ENCODE measurements at regions not wholly inside any gene's neighbourhood (a gene's known extent, or its start where the extent isn't known, plus 50 kb on each side); places are given as distances from the start of the nearest gene placed in this dataset.
"Not testable (repeated sequence)": the region's sequence is repeated elsewhere in the genome, so short reads cannot be mapped to it uniquely, and the experiment has no call there.

DNA sequence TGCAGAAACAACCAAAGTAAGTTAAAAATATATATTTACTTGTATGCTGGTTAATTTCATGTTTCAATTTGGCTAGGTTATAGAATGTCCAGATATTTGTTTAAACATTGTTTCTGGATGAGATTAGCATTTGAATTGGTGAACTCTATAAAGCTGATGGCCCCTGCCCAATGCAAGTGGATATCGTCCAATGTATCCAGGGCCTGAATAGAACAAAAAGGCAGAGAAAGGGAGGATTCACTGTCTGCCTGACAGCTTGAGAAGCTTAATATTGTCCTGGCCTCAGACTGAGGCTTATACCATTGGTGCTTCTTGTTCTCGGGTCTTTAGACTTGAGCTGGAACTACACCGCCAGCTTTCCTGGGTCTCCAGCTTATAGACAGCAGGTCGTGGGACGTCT, 446.7 kb upstream of the ACTBL2 start:
- Mint-ChIP-seq H3K4me1 (ENCODE audit: low read depth, unreplicated experiment) (no peaks in the 10 kb centered on the region), H3K27ac (ENCODE audit: unreplicated experiment) (no peak overlapping the region), H3K9me3 (ENCODE audit: unreplicated experiment) (peaks cover 4% of the 10 kb centered on the region), H3K27me3 (ENCODE audit: insufficient read depth, unreplicated experiment) (no peaks in the 10 kb centered on the region), H3K4me3 (ENCODE audit: unreplicated experiment) (no peak overlapping the region), H3K36me3 (ENCODE audit: insufficient read depth, unreplicated experiment) (no peaks in the 10 kb centered on the region)
- H3K9me3 ChIP-seq = no peaks in the 10 kb centered on the region
- no peak for DNase-seq
- TF ChIP-seq, protein P1, sequence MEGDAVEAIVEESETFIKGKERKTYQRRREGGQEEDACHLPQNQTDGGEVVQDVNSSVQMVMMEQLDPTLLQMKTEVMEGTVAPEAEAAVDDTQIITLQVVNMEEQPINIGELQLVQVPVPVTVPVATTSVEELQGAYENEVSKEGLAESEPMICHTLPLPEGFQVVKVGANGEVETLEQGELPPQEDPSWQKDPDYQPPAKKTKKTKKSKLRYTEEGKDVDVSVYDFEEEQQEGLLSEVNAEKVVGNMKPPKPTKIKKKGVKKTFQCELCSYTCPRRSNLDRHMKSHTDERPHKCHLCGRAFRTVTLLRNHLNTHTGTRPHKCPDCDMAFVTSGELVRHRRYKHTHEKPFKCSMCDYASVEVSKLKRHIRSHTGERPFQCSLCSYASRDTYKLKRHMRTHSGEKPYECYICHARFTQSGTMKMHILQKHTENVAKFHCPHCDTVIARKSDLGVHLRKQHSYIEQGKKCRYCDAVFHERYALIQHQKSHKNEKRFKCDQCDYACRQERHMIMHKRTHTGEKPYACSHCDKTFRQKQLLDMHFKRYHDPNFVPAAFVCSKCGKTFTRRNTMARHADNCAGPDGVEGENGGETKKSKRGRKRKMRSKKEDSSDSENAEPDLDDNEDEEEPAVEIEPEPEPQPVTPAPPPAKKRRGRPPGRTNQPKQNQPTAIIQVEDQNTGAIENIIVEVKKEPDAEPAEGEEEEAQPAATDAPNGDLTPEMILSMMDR (IDR thresholded peaks at IDR 0.05; ENCODE audit: insufficient read depth in 1 of 2, low read depth in 1 of 2, low read length in 1 of 2, severe bottlenecking in 1 of 2, unreplicated experiment in 1 of 2) = no peak
- intact Hi-C loops (cut with micrococcal nuclease; ENCODE audit: unreplicated experiment) = no loop called here
- ChIA-PET POLR2A (no interaction called here), CTCF (no interaction called here)
- no peak overlapping the region for H3K4me3 ChIP-seq (ENCODE audit: low read depth, low read length)
- H3K27me3 ChIP-seq (replicated peaks; ENCODE audit: control insufficient read depth, insufficient read depth, low read length) = no peaks in the 10 kb centered on the region
- BruUV-seq (replicated peaks) = no TSS peak
- no peaks in the 10 kb centered on the region for H3K4me1 ChIP-seq
- no peaks in the 10 kb centered on the region for H3K36me3 ChIP-seq (ENCODE audit: control insufficient read depth, insufficient read depth, low read length)

DNA sequence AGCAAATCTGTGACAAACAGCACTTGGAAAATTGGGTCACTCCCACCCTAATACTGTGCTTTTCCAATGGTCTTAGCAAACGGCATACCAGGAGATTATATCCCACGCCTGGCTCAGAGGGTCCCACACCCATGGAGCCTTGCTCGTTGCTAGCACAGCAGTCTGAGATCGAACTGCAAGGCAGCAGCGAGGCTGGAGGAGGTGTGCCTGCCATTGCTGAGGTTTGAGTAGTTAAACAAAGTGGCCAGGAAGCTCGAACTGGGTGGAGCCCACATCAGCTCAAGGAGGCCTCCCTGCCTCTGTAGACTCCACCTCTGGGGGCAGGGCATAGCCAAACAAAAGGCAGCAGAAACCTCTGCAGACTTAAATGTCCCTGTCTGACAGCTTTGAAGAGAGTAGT, 440.5 kb upstream of the ACTBL2 start:
- POLR2A ChIA-PET; CTCF ChIA-PET; H3K4me3 Mint-ChIP-seq (ENCODE audit: unreplicated experiment): not testable (repeated sequence)

DNA sequence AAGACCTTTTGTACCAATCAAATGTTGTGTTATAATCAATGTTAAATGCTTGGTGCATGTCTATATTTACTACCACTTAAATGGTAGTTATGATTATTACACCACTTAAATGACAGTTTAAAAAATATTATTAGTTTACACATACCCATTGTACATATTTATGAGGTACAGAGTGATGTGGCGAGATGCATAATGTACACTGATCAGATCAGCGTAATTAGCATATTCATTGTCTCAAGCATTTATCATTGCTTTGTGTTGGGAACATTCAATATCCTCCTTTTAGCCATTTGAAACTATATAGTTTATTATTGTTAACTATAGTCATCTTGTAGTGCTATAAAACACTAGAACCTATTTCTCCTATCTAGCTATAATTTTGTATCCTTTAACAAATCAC, 434.4 kb upstream of the ACTBL2 start:
- Histone ChIP-seq H3K9me3 (no peaks in the 10 kb centered on the region), H3K4me3 (ENCODE audit: low read depth, low read length) (no peak overlapping the region), H3K4me1 (no peaks in the 10 kb centered on the region), H3K27me3 (replicated peaks; ENCODE audit: control insufficient read depth, insufficient read depth, low read length) (no peaks in the 10 kb centered on the region), H3K36me3 (ENCODE audit: control insufficient read depth, insufficient read depth, low read length) (no peaks in the 10 kb centered on the region)
- no peak for DNase-seq
- intact Hi-C loops (cut with micrococcal nuclease; ENCODE audit: unreplicated experiment) = no loop called here
- no TSS peak for BruUV-seq (replicated peaks)
- ChIA-PET CTCF (no interaction called here), POLR2A (no interaction called here)
- Mint-ChIP-seq H3K9me3 (ENCODE audit: unreplicated experiment) (no peaks in the 10 kb centered on the region), H3K4me1 (ENCODE audit: low read depth, unreplicated experiment) (no peaks in the 10 kb centered on the region), H3K27me3 (ENCODE audit: insufficient read depth, unreplicated experiment) (no peaks in the 10 kb centered on the region), H3K36me3 (ENCODE audit: insufficient read depth, unreplicated experiment) (no peaks in the 10 kb centered on the region), H3K27ac (ENCODE audit: unreplicated experiment) (no peak overlapping the region), H3K4me3 (ENCODE audit: unreplicated experiment) (no peak overlapping the region)
- TF ChIP-seq, protein P1 (IDR thresholded peaks at IDR 0.05; ENCODE audit: insufficient read depth in 1 of 2, low read depth in 1 of 2, low read length in 1 of 2, severe bottlenecking in 1 of 2, unreplicated experiment in 1 of 2) = no peak

More for the DNA sequence above, 440.5 kb upstream of the ACTBL2 start:
- H3K27me3 Mint-ChIP-seq (ENCODE audit: insufficient read depth, unreplicated experiment); H3K27me3 ChIP-seq (replicated peaks; ENCODE audit: control insufficient read depth, insufficient read depth, low read length); H3K9me3 ChIP-seq; H3K4me1 ChIP-seq; intact Hi-C loops (cut with micrococcal nuclease; ENCODE audit: unreplicated experiment); H3K4me3 ChIP-seq (ENCODE audit: low read depth, low read length); H3K4me1 Mint-ChIP-seq (ENCODE audit: low read depth, unreplicated experiment); H3K36me3 ChIP-seq (ENCODE audit: control insufficient read depth, insufficient read depth, low read length); DNase-seq; BruUV-seq (replicated peaks); H3K27ac Mint-ChIP-seq (ENCODE audit: unreplicated experiment); H3K36me3 Mint-ChIP-seq (ENCODE audit: insufficient read depth, unreplicated experiment): not testable (repeated sequence)
- peaks cover 12% of the 10 kb centered on the region for H3K9me3 Mint-ChIP-seq (ENCODE audit: unreplicated experiment)

DNA sequence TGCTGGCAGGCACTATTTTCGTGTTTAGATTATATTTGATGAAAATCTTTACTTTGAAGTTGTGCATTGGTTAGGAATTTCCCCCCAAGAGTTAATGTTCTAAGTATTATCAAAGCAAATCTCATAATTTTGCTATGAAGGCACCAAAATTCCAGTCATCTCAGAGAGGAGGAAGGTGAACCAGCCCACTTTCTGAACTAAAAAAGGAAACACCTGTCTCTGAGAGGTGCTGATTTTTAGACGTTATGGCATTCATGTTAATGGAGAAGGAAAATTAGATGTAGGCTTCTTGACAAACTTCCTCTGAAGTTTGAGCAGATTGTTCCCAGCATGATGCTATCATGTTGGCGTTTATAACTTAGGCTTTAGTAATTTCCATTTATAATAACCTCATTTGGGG, 432.9 kb upstream of the ACTBL2 start:
- H3K4me3 Mint-ChIP-seq (ENCODE audit: unreplicated experiment) = no peak overlapping the region
- Histone ChIP-seq H3K36me3 (ENCODE audit: control insufficient read depth, insufficient read depth, low read length) (no peaks in the 10 kb centered on the region), H3K9me3 (no peaks in the 10 kb centered on the region), H3K4me1 (no peaks in the 10 kb centered on the region), H3K4me3 (ENCODE audit: low read depth, low read length) (no peak overlapping the region), H3K27me3 (replicated peaks; ENCODE audit: control insufficient read depth, insufficient read depth, low read length) (no peaks in the 10 kb centered on the region)
- no peaks in the 10 kb centered on the region for H3K27me3 Mint-ChIP-seq (ENCODE audit: insufficient read depth, unreplicated experiment)
- CTCF ChIA-PET = no interaction called here
- DNase-seq = no peak
- no peak overlapping the region for H3K27ac Mint-ChIP-seq (ENCODE audit: unreplicated experiment)
- intact Hi-C loops (cut with micrococcal nuclease; ENCODE audit: unreplicated experiment) = no loop called here
- H3K9me3 Mint-ChIP-seq (ENCODE audit: unreplicated experiment) = no peaks in the 10 kb centered on the region
- POLR2A ChIA-PET = no interaction called here
- TF ChIP-seq, protein P1 (IDR thresholded peaks at IDR 0.05; ENCODE audit: insufficient read depth in 1 of 2, low read depth in 1 of 2, low read length in 1 of 2, severe bottlenecking in 1 of 2, unreplicated experiment in 1 of 2) = no peak
- H3K36me3 Mint-ChIP-seq (ENCODE audit: insufficient read depth, unreplicated experiment) = no peaks in the 10 kb centered on the region
- no peaks in the 10 kb centered on the region for H3K4me1 Mint-ChIP-seq (ENCODE audit: low read depth, unreplicated experiment)
- BruUV-seq (replicated peaks) = no TSS peak
